Fibroblast of skin of back (primary cell): ENCODE measurements at regions not wholly inside any gene's neighbourhood (a gene's known extent, or its start where the extent isn't known, plus 50 kb on each side); places are given as distances from the start of the nearest gene placed in this dataset.
A peak's percentile ranks its signal among the peaks of the same experiment; 100 is the strongest.
"Not testable (repeated sequence)": the region's sequence is repeated elsewhere in the genome, so short reads cannot be mapped to it uniquely, and the experiment has no call there.

Source experiments
- DNase-seq: peaks from one replicate; pipeline ENCODE4 v3.0.0-alpha.2; 2013

GRCh38 chr22:26806445-26807175, 149.2 kb downstream of the MIAT start:
- DNase-seq, result no peak

GRCh38 chr22:26811647-26811992, 154.2 kb downstream of the MIAT start:
- no peak for DNase-seq

DNA sequence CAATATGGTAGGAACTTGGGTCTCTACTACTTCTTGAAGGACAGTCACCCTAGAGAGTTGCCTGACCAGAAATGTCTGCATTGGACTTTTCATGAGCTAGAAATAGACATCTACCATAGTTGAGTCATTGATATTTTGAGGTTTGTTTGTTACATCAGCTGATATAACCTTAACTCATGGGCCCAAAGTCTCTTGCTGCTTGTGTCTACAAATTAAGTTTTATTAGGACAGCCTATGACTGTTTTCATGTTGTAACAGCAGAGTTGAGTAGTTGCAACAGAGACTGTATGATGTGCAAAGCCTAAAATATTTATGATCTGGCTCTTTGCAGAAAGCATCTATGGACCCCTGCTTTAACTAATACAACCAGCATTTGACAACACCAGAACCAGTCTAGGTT, 155.3 kb downstream of the MIAT start:
- DNase-seq, result no peak

GRCh38 chr22:26816726-26817125, 159.3 kb downstream of the MIAT start:
- DNase-seq, result no peak

- no peak for DNase-seq
These were observed 160.5 kb downstream of the MIAT start for GRCh38 chr22:26817926-26818325.

DNA sequence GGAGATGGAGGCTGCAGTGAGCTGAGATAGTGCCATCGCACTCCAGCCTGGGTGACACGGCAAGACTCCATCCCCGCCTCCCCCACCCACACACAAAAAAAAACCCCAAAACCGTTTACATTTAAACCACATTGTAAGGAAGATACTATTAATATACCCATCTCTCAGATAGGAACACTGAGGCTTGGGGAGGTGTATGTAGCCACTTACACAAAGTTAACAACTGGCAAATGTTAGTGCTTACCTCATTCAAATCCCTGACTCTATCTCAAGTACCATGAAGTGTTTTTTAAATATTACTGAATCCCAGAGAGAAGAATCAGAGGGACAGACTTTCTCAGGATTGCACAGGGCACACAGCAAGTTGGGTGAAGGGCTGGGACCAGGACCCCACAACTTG, 164.5 kb downstream of the MIAT start:
- no peak for DNase-seq

- no peak for DNase-seq
These were observed 164.9 kb downstream of the MIAT start for GRCh38 chr22:26822313-26822712.

DNA sequence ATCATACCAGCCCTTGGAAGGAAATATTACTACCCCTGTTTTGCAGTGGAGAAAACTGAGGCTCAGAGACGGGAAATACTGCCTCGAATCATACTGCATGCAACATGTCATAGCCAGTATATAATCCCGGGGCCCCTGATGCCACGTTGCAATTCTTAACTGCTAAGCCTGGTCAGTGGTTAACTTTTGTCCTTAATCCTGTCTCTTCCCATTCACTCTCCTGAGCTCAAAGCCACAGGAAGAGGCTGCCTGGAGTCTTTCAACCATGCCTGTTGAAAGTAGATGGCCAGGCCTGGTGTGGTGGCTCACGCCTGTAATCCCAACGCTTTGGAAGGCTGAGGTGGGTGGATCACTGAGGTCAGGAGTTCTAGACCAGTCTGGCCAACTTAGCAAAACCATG, 166.6 kb downstream of the MIAT start:
- DNase-seq, result no peak

- DNase-seq, result peak; percentile 25
These were observed 168.9 kb downstream of the MIAT start for GRCh38 chr22:26825960-26826935.

DNA sequence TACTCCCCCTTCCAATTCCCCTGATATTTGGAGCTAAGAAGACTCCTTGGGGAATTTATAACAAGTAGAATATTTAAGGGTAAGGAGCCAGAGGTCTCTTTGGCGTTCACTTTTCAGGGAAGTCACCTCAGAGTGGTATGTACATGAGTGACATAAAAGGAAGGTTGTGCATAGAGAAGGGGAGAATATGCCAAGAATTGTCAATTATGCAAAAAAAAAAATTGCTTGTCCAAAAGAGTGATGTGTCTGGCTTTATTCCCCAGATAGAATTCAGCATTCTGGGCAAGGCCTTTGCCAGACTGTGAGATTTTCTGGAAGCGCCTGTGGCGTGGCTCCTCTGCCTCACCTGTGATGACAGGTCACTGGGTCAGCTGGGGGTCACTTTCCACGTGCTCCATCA, 170.2 kb downstream of the MIAT start:
- DNase-seq, result no peak

- DNase-seq, result no peak
These were observed 170.9 kb downstream of the MIAT start for GRCh38 chr22:26828311-26828710.

DNA sequence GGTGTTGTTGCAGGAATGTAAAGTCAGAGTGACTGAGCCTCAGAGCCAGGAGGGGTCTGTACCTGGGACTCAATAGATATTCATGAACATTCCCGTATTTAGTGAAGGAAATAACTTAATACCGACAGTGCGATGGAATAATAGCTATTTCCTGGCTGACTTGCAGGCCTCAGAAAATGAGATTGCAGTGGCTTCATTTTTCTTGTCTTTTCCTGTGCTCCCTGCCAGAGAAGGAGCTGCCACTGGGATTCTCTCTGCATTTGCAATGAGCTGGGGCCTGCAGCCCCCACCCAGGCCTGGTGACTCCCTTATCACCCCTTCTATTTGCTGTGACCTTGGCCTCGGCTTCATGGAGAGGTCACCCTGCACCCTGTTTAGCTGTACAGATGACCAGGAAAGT, 173.4 kb downstream of the MIAT start:
- no peak for DNase-seq

- DNase-seq, result no peak
These were observed 177.6 kb downstream of the MIAT start for GRCh38 chr22:26835023-26835422.

DNA sequence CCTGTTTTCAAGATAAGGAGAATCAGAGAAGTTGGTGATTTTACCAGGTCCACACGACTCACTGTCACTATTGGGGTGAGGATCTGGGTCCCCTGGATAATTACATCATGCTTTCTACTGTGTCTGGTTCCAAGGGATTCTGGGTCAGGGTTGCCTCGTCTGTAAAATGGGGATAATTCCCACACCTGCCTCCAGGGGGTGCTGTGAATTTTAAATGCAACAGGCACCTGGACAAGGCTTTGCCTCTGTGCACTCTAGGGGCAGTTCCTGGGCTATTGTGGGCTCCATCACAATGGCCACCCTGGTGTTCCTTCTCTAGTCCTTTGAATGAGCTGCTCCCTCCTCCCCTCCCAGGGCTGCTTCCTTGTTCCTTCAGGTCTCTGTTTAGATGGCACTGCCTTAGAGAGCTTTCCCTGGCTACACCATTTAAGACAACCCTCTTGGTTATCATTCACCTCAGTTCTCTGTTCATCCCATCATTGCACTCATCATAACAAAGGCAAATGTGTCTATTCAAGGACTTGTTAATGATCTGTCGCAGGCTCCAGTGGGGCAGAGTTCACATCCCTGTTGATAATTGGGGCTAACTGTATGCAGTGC, 178.6 kb downstream of the MIAT start:
- DNase-seq, result peak; percentile 38

- peak; percentile 51 for DNase-seq
These were observed 180.5 kb downstream of the MIAT start for GRCh38 chr22:26837784-26838470.

GRCh38 chr22:26838471-26838825, 181.1 kb downstream of the MIAT start:
- DNase-seq, result no peak

DNA sequence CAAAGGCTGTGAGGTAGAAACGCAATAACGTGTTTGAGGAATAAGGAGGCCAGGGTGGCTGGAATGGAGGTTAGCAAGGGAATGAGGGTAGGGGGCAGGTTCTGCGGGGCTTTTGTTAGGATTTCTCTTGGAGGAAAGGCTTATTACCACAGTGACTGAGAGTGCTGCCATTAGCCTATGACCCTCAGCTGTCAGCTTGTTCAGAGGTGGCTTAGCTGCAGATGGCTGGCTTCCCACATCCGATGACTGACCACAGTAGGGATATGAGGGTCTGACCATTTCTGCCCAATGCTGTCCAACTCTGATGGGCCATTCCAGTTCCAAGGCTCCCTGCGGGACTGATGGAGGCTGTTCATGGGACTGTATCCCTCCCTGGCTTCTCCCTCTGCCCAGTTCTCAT, 181.8 kb downstream of the MIAT start:
- no peak for DNase-seq

DNA sequence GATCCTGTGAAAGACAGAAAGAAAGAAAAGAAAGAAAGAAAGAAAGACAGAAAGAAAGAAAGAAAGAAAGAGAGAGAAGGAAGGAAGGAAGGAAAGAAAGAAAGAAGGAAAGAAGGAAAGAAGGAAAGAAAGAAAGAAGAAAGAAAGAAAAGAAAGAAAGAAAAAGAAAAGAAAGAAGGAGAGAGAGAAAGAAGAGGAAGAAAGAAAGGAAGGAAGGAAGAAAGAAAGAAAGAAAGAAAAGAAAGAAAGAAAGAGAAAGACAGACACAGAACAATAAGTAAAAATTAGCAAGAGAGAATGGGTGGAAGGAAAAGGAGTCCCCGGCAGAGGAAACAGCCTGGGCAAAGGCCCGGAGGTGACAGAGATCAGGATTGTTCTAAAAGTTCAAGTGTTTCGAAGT, 183.4 kb downstream of the MIAT start:
- not testable (repeated sequence) for DNase-seq

DNA sequence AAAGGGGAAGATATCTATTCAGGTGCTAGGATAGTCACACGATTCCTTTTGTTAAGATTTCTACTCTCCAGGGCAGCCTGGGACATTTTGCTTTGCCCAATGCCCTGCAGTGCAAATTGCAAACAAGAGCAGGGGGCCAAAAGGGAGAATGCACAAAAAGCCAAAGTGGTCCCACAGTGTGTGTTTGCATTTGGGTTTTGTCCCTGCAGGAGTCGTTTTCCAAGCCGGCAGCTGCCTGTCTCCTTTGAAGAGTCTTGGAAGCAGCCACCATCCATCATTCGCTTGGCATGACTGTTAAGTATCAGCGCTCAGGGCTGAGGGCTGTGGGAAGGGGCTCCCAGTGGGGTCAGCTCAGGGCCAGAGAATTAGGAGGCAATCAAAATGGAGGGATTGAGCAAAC, 184.7 kb downstream of the MIAT start:
- no peak for DNase-seq

- DNase-seq, result no peak
These were observed 187.8 kb downstream of the MIAT start for GRCh38 chr22:26845021-26845743.

GRCh38 chr22:26846076-26846475, 188.7 kb downstream of the MIAT start:
- DNase-seq, result no peak

GRCh38 chr22:26846645-26847044, 189.3 kb downstream of the MIAT start:
- DNase-seq, result peak; percentile 42
